ENCODE measurements at regions not wholly inside any gene's neighbourhood (a gene's known extent, or its start where the extent isn't known, plus 50 kb on each side); places are given as distances from the start of the nearest gene placed in this dataset.

DNA sequence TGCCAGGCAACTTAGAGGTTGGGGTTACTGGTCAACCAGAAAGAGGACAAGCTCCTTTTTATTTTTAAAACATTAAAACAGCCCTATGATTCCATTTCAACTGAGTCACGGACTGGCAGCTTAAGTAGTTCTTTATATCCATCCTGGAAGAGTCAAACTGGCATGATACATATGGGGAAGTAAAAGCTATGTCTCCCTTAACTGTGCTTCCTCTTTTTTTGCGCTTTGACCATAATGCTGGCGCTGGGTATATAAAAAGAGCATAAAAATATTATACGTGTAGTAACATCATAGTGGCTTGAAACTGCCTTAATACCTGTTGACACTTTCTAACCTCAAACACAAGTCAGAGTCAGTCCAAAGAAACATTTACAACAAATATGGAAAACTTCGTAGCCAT, 274.4 kb downstream of the CSNK1G3 start:
- TF ChIP-seq, protein P1, sequence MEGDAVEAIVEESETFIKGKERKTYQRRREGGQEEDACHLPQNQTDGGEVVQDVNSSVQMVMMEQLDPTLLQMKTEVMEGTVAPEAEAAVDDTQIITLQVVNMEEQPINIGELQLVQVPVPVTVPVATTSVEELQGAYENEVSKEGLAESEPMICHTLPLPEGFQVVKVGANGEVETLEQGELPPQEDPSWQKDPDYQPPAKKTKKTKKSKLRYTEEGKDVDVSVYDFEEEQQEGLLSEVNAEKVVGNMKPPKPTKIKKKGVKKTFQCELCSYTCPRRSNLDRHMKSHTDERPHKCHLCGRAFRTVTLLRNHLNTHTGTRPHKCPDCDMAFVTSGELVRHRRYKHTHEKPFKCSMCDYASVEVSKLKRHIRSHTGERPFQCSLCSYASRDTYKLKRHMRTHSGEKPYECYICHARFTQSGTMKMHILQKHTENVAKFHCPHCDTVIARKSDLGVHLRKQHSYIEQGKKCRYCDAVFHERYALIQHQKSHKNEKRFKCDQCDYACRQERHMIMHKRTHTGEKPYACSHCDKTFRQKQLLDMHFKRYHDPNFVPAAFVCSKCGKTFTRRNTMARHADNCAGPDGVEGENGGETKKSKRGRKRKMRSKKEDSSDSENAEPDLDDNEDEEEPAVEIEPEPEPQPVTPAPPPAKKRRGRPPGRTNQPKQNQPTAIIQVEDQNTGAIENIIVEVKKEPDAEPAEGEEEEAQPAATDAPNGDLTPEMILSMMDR (conservative IDR thresholded peaks at IDR 0.05; ENCODE audit: low read depth, low read length), result no peak
- no peak for TF ChIP-seq EZH2 (IDR thresholded peaks at IDR 0.05; ENCODE audit: borderline replicate concordance, low read depth, low read length, poor library complexity, severe bottlenecking)
